Suprapubic skin (tissue), 4 donors: ENCODE measurements at regions not wholly inside any gene's neighbourhood (a gene's known extent, or its start where the extent isn't known, plus 50 kb on each side); places are given as distances from the start of the nearest gene placed in this dataset.

Source experiments
- POLR2A ChIP-seq, 2 donors: fragments of 450-650 bp; IDR thresholded peaks; one replicate each; pipeline ENCODE4 v1.6.1; 2017; ENCODE audit warnings: antibody characterized with exemption in 2 of 2, mild to moderate bottlenecking in 2 of 2, moderate library complexity in 2 of 2
- POLR2AphosphoS5 ChIP-seq, 3 donors: sonication (generic); formaldehyde crosslinking; IDR thresholded peaks; one replicate each; pipeline ENCODE4 v1.6.1; 2017; ENCODE audit warnings: antibody characterized with exemption in 3 of 3

- no peak for TF ChIP-seq POLR2AphosphoS5 (IDR thresholded peaks at IDR 0.05)
- TF ChIP-seq POLR2A (IDR thresholded peaks at IDR 0.05) = no peak
Measured at GRCh38 chr12:43147878-43148277, 404.1 kb downstream of the ADAMTS20 start.
